ENCODE measurements at regions not wholly inside any gene's neighbourhood (a gene's known extent, or its start where the extent isn't known, plus 50 kb on each side); places are given as distances from the start of the nearest gene placed in this dataset.

DNA sequence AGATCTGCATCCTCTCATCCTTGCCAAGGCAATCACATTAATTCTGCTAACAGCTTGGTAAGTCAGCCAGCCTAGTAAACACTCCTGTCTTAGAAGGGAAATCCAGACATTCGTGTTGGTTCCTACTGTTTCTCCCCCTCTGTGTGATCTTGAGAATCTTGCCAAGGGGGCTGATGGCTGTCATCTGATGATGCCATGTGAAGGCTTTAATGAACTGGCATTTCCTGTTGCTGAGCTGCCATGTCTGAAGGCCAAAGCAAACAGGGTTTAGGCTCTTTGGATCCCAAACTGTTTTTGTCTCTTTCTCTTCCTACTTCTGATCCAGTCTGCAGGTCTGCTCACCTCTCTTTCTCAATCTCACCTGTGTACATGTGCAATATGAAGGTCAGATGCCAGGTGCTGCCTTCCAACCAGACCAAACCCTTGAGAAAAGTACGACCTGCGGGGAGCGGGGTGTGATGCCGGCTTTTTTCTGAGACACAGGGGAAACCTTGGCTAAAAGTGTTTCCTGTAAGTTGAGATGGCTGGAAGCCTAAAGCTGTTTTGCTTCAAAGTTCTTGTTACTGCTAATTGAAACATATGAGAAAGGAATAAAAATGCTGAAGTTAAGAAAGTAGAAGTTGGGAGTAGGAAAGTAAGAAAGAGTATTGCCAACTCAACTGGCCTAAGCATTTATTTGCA lies 532.9 kb downstream of the ANKRD50 start:
- POLR2A ChIA-PET, result no interaction called here
- CTCF ChIA-PET, result interaction anchor here (2.0 kb wide), 1 partner anchor 9 kb away, joined by 5 read pairs; no protein-coding TSS in a partner anchor
- no peak for DNase-seq (ENCODE audit: extremely low spot score)
- no peak for TF ChIP-seq CTCF (IDR thresholded peaks at IDR 0.05; ENCODE audit: control extremely low read depth, extremely low read depth, low read depth, missing control alignments)

DNA sequence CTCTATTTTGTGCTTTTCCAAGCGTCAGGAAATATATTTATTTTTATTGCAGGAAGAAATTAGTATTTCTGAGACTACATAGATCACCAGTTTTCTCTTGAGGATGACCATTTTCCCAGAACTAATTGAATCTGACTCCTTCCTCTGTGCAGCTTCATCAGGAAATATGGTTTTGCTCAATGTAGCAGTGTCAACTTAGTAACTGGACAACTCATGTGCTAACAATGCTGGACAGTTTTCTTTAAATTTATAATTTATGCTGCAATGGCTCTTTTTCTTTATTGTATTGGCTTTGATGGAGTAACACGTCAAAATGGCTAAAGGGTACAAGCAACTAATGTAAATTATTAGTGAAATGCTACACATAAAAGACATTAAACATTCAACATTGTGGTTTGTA lies 531.5 kb downstream of the ANKRD50 start:
- DNase-seq (ENCODE audit: extremely low spot score), result no peak
- TF ChIP-seq CTCF (IDR thresholded peaks at IDR 0.05; ENCODE audit: control extremely low read depth, extremely low read depth, low read depth, missing control alignments), result no peak
- CTCF ChIA-PET, result no interaction called here
- POLR2A ChIA-PET, result no interaction called here

GRCh38 chr4:124183231-124183630 lies 529.3 kb downstream of the ANKRD50 start:
- ChIA-PET CTCF (no interaction called here), POLR2A (no interaction called here)
- no peak for DNase-seq (ENCODE audit: extremely low spot score)
- no peak for TF ChIP-seq CTCF (IDR thresholded peaks at IDR 0.05; ENCODE audit: control extremely low read depth, extremely low read depth, low read depth, missing control alignments)

- ChIA-PET POLR2A (no interaction called here), CTCF (no interaction called here)
- no peak for TF ChIP-seq CTCF (IDR thresholded peaks at IDR 0.05; ENCODE audit: control extremely low read depth, extremely low read depth, low read depth, missing control alignments)
- no peak for DNase-seq (ENCODE audit: extremely low spot score)
Observed at GRCh38 chr4:124183926-124184325, 528.6 kb downstream of the ANKRD50 start.

GRCh38 chr4:124184792-124185191 lies 527.7 kb downstream of the ANKRD50 start:
- TF ChIP-seq CTCF (IDR thresholded peaks at IDR 0.05; ENCODE audit: control extremely low read depth, extremely low read depth, low read depth, missing control alignments), result no peak
- CTCF ChIA-PET, result no interaction called here
- no peak for DNase-seq (ENCODE audit: extremely low spot score)
- POLR2A ChIA-PET, result no interaction called here

DNA sequence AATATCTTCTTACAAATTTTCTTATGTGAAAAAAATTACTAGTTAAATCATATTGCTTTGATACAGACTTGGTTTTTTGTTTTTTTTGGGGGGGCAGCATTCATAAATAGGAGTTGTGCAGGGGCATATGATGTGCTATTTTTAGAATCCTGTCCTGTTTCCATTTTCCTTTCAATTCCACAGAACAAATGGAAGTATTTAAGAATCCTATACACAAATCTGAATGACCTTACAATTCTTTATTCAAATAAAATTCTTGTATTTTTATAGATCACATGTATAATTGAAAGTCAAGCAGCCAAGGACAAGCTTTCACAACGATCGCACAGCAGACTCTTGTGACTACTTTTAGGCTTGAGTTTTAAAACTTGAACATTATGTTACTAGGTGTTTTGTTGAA lies 523.9 kb downstream of the ANKRD50 start:
- ChIA-PET POLR2A (no interaction called here), CTCF (no interaction called here)
- no peak for DNase-seq (ENCODE audit: extremely low spot score)
- TF ChIP-seq CTCF (IDR thresholded peaks at IDR 0.05; ENCODE audit: control extremely low read depth, extremely low read depth, low read depth, missing control alignments), result no peak

DNA sequence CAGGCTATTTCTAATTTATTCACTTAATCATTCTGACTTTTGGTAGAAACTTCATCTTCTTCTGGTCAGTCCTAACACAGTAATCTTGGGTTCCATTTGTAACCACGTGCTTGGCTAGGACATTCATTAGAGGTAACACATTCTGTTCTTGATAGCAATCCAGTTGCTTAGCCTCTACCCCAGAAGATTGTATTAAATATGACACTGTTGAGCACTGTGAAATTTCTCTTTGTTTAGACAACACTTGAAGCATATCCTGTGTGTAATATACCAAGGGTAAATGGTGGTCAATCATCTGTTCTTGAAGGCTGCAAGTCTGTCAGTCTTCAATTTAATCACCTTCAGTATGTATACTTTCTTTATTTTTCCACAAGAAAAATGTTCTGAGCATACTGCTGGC lies 523.0 kb downstream of the ANKRD50 start:
- DNase-seq (ENCODE audit: extremely low spot score), result no peak
- ChIA-PET CTCF (no interaction called here), POLR2A (no interaction called here)
- TF ChIP-seq CTCF (IDR thresholded peaks at IDR 0.05; ENCODE audit: control extremely low read depth, extremely low read depth, low read depth, missing control alignments), result no peak
